ENCODE measurements at regions not wholly inside any gene's neighbourhood (a gene's known extent, or its start where the extent isn't known, plus 50 kb on each side); places are given as distances from the start of the nearest gene placed in this dataset.
"Not testable (repeated sequence)": the region's sequence is repeated elsewhere in the genome, so short reads cannot be mapped to it uniquely, and the experiment has no call there.

GRCh38 chr10:123240776-123241175 lies 86.6 kb downstream of the BUB3 start:
- no peak overlapping the region for H3K27ac ChIP-seq
- no peak for TF ChIP-seq ZFX (IDR thresholded peaks at IDR 0.05; ENCODE audit: borderline replicate concordance)
- TF ChIP-seq CTCF (IDR thresholded peaks at IDR 0.05), result no peak

GRCh38 chr10:123241391-123242141 lies 87.4 kb downstream of the BUB3 start:
- TF ChIP-seq CTCF (IDR thresholded peaks at IDR 0.05), result no peak
- no peak for TF ChIP-seq ZFX (IDR thresholded peaks at IDR 0.05; ENCODE audit: borderline replicate concordance)
- H3K27ac ChIP-seq, result no peak overlapping the region

- H3K27ac ChIP-seq, result no peak overlapping the region
- TF ChIP-seq CTCF (IDR thresholded peaks at IDR 0.05) (no peak), ZFX (IDR thresholded peaks at IDR 0.05; ENCODE audit: borderline replicate concordance) (no peak)
These were observed 90.5 kb downstream of the BUB3 start for GRCh38 chr10:123244747-123245146.

GRCh38 chr10:123245264-123245663 lies 91.1 kb downstream of the BUB3 start:
- TF ChIP-seq ZFX (IDR thresholded peaks at IDR 0.05; ENCODE audit: borderline replicate concordance), result no peak
- TF ChIP-seq CTCF (IDR thresholded peaks at IDR 0.05), result no peak

DNA sequence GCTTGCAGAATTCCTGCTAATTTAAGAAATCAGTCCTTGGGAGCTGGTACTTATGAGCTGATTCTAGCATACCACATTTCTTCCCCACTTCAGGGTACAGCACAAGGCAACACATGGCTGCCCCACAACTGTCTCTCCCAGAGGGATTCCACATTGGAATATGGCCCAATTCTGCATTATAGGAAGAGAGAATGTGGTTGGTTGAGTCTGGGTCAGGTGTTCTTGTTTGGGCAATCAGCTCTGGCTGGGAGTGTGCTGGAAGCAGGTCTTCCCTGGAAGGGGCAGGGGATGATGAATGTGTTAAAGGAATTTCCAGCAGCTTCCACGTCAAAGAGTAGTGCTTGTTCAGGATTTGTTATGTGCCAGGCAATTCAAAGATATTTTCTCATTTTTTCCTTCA lies 95.7 kb downstream of the BUB3 start:
- H3K27ac ChIP-seq, result no peak overlapping the region
- no peak for TF ChIP-seq CTCF (IDR thresholded peaks at IDR 0.05)
- no peak for TF ChIP-seq ZFX (IDR thresholded peaks at IDR 0.05; ENCODE audit: borderline replicate concordance)

More at GRCh38 chr10:123245264-123245663, 91.1 kb downstream of the BUB3 start:
- no peak overlapping the region for H3K27ac ChIP-seq

DNA sequence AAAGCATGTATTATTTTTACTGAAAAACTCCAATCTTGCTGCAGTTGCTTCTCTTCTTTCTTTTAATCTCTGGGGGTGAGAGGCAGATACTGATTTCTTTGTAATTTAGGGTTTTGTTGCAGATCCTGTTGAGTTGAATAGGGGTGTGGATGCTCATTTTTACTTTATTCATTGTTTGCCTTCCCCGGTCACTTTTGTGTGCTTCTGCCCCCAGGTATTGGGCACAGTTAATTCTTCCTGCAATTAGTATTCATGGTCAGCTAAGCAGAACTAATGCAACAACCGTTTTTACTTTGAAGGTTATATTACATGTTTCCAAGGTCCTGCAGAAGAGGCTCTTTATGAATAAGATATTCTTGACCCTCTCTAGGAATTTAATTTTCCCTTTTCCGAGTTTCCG lies 96.4 kb downstream of the BUB3 start:
- TF ChIP-seq ZFX (IDR thresholded peaks at IDR 0.05; ENCODE audit: borderline replicate concordance) (no peak), CTCF (IDR thresholded peaks at IDR 0.05) (no peak)
- no peak overlapping the region for H3K27ac ChIP-seq

- TF ChIP-seq ZFX (IDR thresholded peaks at IDR 0.05; ENCODE audit: borderline replicate concordance), result no peak
- no peak for TF ChIP-seq CTCF (IDR thresholded peaks at IDR 0.05)
- H3K27ac ChIP-seq, result no peak overlapping the region
These were observed 98.6 kb downstream of the BUB3 start for GRCh38 chr10:123252779-123253178.

DNA sequence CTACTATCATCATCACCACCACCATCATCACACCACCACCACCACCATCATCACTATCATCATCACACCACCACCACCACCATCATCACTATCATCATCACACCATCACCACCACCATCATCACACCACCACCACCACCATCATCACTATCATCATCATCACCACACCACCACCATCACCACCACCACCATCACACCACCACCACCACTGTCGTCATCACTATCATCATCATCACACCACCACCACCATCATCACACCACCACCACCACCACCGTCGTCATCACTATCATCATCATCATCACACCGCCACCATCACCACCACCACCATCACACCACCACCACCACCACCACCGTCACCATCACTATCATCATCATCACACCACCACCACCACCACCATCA lies 100.1 kb downstream of the BUB3 start:
- not testable (repeated sequence) for H3K27ac ChIP-seq
